ENCODE measurements at regions not wholly inside any gene's neighbourhood (a gene's known extent, or its start where the extent isn't known, plus 50 kb on each side); places are given as distances from the start of the nearest gene placed in this dataset.

- TF ChIP-seq POLR2A (IDR thresholded peaks at IDR 0.05) (no peak), CTCF (IDR thresholded peaks at IDR 0.05) (no peak)
Observed at GRCh38 chr10:35705051-35705450, 63.0 kb upstream of the FZD8 start.
